CD4-positive, alpha-beta T cell (primary cell): ENCODE measurements at regions not wholly inside any gene's neighbourhood (a gene's known extent, or its start where the extent isn't known, plus 50 kb on each side); places are given as distances from the start of the nearest gene placed in this dataset.

ENCODE experiments used
- ATAC-seq: fragments of 200-7000 bp; cut with Tn5 transposase; one replicate; pipeline ENCODE4 v1.10.0; 2022; ENCODE audit warnings: mild to moderate bottlenecking; ENCODE audit not compliant: poor library complexity
- CTCF ChIA-PET: fragments of 350-600 bp; sonication (Branson Sonifier 250); formaldehyde crosslinking; loops from one replicate; lab custom pipeline; 2021; ENCODE audit warnings: antibody characterized with exemption, inconsistent platforms; lab: Charles Lee
- POLR2A ChIA-PET: fragments of 350-600 bp; sonication (Branson Sonifier 250); formaldehyde crosslinking; loops from one replicate; lab custom pipeline; 2021; ENCODE audit warnings: antibody characterized with exemption, inconsistent platforms; lab: Charles Lee
- DNase-seq, 14 experiments: peaks; one replicate each; pipeline ENCODE4 v3.0.0-alpha.2; 2013 to 2020; ENCODE audit warnings: mixed read lengths in 2 of 14
- H3K27ac ChIP-seq, 2 donors: one replicate each; pipeline versions ENCODE4 v1.5.1 to v1.7.0; 2013; ENCODE audit warnings: low read length in 2 of 2, low read depth in 1 of 2, mild to moderate bottlenecking in 1 of 2
- H3K27me3 ChIP-seq, 2 experiments: 1 replicate in 1 of 2; 2 replicates in 1 of 2; pipeline versions ENCODE4 v1.6.1 to v1.7.0; 2013; ENCODE audit warnings: low read length in 2 of 2, control low read depth in 1 of 2, mild to moderate bottlenecking in 1 of 2, moderate library complexity in 1 of 2; ENCODE audit not compliant: insufficient read depth in 2 of 2, control insufficient read depth in 1 of 2
- H3K36me3 ChIP-seq: one replicate; pipeline ENCODE4 v1.6.1; 2013; ENCODE audit warnings: low read length, control low read depth; ENCODE audit not compliant: insufficient read depth
- H3K4me1 ChIP-seq: one replicate; pipeline ENCODE4 v1.6.1; 2013; ENCODE audit warnings: low read length, control low read depth; ENCODE audit not compliant: insufficient read depth
- H3K4me3 ChIP-seq: one replicate; pipeline ENCODE4 v1.5.1; 2013; ENCODE audit warnings: mild to moderate bottlenecking, low read length, moderate library complexity
- H3K9me3 ChIP-seq, 2 experiments: 1 replicate in 1 of 2; 2 replicates in 1 of 2; pipeline versions ENCODE4 v1.6.1 to v1.7.0; 2013; ENCODE audit warnings: low read length in 2 of 2, mild to moderate bottlenecking in 2 of 2, control low read depth in 1 of 2, moderate library complexity in 1 of 2; ENCODE audit not compliant: control insufficient read depth in 1 of 2, insufficient read depth in 1 of 2
- H3K27ac Mint-ChIP-seq: one replicate; pipeline ENCODE4 v1.8.0; 2020; ENCODE audit warnings: mixed read lengths
- H3K27me3 Mint-ChIP-seq: one replicate; pipeline ENCODE4 v1.8.0; 2021; ENCODE audit warnings: mixed read lengths
- H3K36me3 Mint-ChIP-seq: one replicate; pipeline ENCODE4 v1.8.0; 2021; ENCODE audit warnings: low read depth, mixed read lengths
- H3K4me1 Mint-ChIP-seq: one replicate; pipeline ENCODE4 v1.8.0; 2021; ENCODE audit warnings: low read depth, mixed read lengths
- H3K4me3 Mint-ChIP-seq: one replicate; pipeline ENCODE4 v1.8.0; 2020; ENCODE audit warnings: mild to moderate bottlenecking, mixed read lengths
- H3K9me3 Mint-ChIP-seq: one replicate; pipeline ENCODE4 v1.8.0; 2020; ENCODE audit warnings: mixed read lengths
- CTCF ChIP-seq: fragments of 200-600 bp; IDR thresholded peaks from one replicate; pipeline ENCODE4 v1.8.0; 2022; ENCODE audit warnings: antibody characterized with exemption, mild to moderate bottlenecking
- intact Hi-C, 2 experiments: fragments of 100-400 bp; cut with DNase I in 1 of 2; cut with micrococcal nuclease in 1 of 2; formaldehyde crosslinking; loops; one replicate each; pipeline versions ENCODE4 v1.15.1 to v1.9.0; 2023 to 2025; cut with DNase I, micrococcal nuclease

DNA sequence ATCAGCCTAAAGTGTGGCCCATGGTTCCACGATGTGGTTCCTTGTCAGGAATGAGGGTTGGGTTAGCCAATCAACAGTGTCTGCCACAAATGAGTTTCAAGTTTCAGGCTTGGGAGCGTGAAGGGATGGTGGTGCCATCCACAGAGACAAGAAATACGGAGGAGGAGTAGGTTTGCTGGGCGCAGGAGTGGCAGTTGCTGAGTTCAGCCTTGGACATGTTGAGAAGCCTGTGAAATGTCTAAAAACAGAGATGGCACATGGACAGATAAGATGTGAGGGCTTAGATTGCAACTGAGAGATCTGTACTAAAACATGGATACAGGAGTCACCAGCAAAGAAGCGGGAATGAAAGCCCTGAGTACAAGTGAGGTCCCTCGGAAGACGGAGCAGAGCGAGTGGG is 481.0 kb downstream of the BCOR start:
- ATAC-seq (no peak), DNase-seq (no peak)
- CTCF ChIA-PET: no interaction called here
- Histone ChIP-seq H3K9me3 (peaks cover 0 to 5% of the 10 kb centered on the region in 2 experiments), H3K36me3 (no peaks in the 10 kb centered on the region), H3K27me3 (no peaks in the 10 kb centered on the region), H3K27ac (no peak overlapping the region), H3K4me1 (peaks cover 11% of the 10 kb centered on the region), H3K4me3 (no peak overlapping the region)
- H3K27ac Mint-ChIP-seq: no peak overlapping the region
- H3K27me3 Mint-ChIP-seq: no peaks in the 10 kb centered on the region
- intact Hi-C loops: no loop called here
- peaks cover under 1% of the 10 kb centered on the region for H3K9me3 Mint-ChIP-seq
- peaks cover 15% of the 10 kb centered on the region for H3K4me1 Mint-ChIP-seq
- POLR2A ChIA-PET: no interaction called here
- no peak for TF ChIP-seq CTCF
- no peaks in the 10 kb centered on the region for H3K36me3 Mint-ChIP-seq
- no peak overlapping the region for H3K4me3 Mint-ChIP-seq

DNA sequence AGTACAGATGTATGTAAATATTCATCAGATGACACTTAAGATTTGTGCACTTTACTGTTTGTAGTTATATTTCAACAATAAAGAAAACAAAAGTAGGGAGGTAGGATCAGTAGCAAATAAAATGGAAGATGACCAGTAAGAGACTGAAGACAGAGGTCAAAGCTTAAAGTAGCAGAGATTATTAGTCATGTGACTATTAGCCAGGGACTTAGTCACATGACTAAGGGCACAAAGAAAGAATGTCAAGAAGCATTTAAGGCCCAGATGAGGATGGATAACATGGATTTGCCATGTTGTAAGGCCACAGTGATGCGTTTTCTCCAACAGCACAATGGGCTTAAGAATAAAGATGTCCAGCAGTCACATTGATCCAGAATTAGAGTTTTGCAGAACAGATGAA is 479.6 kb downstream of the BCOR start:
- Mint-ChIP-seq H3K36me3 (no peaks in the 10 kb centered on the region), H3K27me3 (no peaks in the 10 kb centered on the region), H3K4me3 (no peak overlapping the region), H3K27ac (no peak overlapping the region), H3K9me3 (peaks cover 4% of the 10 kb centered on the region), H3K4me1 (peaks cover 15% of the 10 kb centered on the region)
- Histone ChIP-seq H3K4me1 (peaks cover 11% of the 10 kb centered on the region), H3K27ac (no peak overlapping the region), H3K4me3 (no peak overlapping the region), H3K36me3 (no peaks in the 10 kb centered on the region), H3K9me3 (peaks cover 0 to 5% of the 10 kb centered on the region in 2 experiments), H3K27me3 (no peaks in the 10 kb centered on the region)
- no peak for TF ChIP-seq CTCF
- DNase-seq: no peak
- POLR2A ChIA-PET: no interaction called here
- no peak for ATAC-seq
- intact Hi-C loops: no loop called here
- CTCF ChIA-PET: no interaction called here

DNA sequence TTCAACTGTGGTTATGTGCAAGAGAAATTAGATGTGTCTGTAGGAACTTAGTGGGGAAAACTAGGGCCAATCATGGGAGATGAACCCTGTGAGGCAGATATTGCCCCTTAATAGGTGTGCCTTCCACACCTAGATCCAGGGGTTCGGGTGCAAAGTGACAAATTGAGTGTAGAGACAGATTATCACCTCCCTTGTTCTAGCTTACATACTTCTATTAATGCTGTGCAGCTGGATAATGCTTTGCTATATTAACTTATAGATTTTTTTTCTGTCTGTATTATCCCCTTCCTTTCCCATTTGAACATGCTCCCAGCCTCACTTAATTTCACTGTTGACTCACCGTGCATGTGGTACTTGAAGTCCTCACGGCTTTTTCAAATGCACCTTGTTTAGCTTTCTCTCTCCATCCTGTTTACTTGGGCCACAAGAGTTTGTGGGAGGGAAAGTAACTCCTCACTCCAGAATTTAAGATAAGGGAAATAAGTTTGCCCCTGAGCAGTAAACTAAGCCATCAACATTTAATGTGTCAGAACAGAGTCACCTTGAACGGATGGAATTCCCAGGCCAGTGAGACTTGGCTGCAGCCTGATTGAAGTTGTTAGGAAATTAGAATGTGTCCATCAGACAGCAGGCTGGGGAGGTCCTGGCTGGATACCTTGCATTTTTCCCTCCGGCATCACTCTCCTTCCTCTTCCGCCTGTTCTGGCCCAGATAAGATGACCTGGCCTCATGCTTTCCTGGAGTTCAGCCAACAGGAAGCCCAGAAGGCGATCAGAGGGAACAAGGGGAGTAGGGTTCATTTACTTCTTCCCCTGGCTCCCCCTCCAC is 478.4 kb downstream of the BCOR start:
- Histone ChIP-seq H3K36me3 (no peaks in the 10 kb centered on the region), H3K27ac (no peak overlapping the region), H3K9me3 (peaks cover 0 to 11% of the 10 kb centered on the region in 2 experiments), H3K27me3 (no peaks in the 10 kb centered on the region), H3K4me3 (no peak overlapping the region), H3K4me1 (peaks cover under 1% of the 10 kb centered on the region)
- Mint-ChIP-seq H3K27me3 (no peaks in the 10 kb centered on the region), H3K4me3 (no peak overlapping the region), H3K27ac (no peak overlapping the region), H3K4me1 (peaks cover 5% of the 10 kb centered on the region), H3K9me3 (peaks cover 4% of the 10 kb centered on the region), H3K36me3 (no peaks in the 10 kb centered on the region)
- TF ChIP-seq CTCF: no peak
- ChIA-PET POLR2A (no interaction called here), CTCF (no interaction called here)
- intact Hi-C loops: no loop called here
- DNase-seq (no peak), ATAC-seq (no peak)
